ENCODE measurements at regions not wholly inside any gene's neighbourhood (a gene's known extent, or its start where the extent isn't known, plus 50 kb on each side); places are given as distances from the start of the nearest gene placed in this dataset.

DNA sequence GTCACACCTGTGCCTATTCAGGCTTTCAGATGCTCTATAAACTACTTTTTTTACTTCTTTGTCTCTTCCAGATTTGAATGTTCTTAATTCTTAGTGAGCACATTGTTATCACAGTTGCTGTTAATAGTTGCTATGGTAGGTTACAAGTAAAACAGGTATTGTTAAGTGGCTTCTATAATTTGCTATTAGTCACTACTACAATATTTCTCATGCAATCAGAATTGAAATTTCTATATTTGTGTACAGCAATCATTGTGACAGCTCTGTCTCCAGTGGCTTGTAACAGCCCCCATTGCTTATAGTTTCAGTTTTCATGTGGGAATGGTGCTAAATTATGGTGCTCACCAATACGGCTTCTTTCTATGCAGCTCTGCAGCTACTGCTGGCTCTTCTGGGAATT is 318.4 kb upstream of the GOLIM4 start:
- no peak for DNase-seq (ENCODE audit: low read depth)
- Histone ChIP-seq H3K36me3 (ENCODE audit: control insufficient read depth, insufficient read depth, low read length) (no peaks in the 10 kb centered on the region), H3K4me3 (ENCODE audit: low read depth, low read length) (no peak overlapping the region), H3K27me3 (ENCODE audit: control insufficient read depth, insufficient read depth, low read length) (no peaks in the 10 kb centered on the region)
- no peak for TF ChIP-seq CTCF (IDR thresholded peaks at IDR 0.05; ENCODE audit: insufficient read depth, low read depth, low read length)
- CTCF ChIA-PET: no interaction called here
- POLR2A ChIA-PET: no interaction called here

DNA sequence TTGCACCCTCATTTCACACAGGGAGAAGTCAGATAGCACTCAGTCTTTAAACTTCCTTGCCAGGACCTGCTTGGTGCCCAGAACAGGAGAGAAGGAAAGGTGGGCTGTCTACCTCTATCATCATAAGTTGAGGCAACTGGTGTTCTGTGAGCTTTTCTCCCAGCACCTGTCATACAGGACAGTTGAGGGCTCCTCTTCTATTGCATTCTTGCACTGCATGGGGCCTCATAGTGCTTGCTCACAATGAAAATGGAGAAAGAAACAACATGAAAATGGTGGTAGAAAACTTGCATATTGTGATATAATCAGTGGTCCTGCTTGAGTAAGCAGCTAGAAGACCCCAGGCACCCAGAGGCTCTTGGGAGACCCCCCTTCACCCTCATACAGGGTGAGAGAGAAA is 311.7 kb upstream of the GOLIM4 start:
- ChIA-PET CTCF (no interaction called here), POLR2A (no interaction called here)
- no peaks in the 10 kb centered on the region for H3K27me3 ChIP-seq (ENCODE audit: control insufficient read depth, insufficient read depth, low read length)
- DNase-seq (ENCODE audit: low read depth): no peak
- H3K4me3 ChIP-seq (ENCODE audit: low read depth, low read length): no peak overlapping the region
- no peak for TF ChIP-seq CTCF (IDR thresholded peaks at IDR 0.05; ENCODE audit: insufficient read depth, low read depth, low read length)
- no peaks in the 10 kb centered on the region for H3K36me3 ChIP-seq (ENCODE audit: control insufficient read depth, insufficient read depth, low read length)

DNA sequence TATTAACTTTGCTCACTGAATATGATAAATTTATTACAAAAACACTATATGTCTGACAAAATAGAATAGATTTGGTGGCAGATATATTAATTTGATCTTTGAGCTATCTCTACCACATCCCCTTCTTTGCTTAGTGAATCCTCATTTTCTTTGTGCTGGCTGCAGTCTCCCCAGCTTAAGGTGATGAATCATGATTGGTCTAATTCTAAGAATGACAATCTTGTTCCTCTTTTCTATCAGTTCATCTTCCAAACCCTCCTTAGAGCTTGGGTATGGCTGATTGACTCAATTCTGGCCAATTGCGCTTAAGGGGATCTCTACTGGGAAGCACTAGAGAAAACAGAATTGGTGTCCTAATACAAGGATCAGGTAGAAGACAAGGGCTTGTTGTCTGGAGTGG is 309.6 kb upstream of the GOLIM4 start:
- no peak for TF ChIP-seq CTCF (IDR thresholded peaks at IDR 0.05; ENCODE audit: insufficient read depth, low read depth, low read length)
- no peaks in the 10 kb centered on the region for H3K36me3 ChIP-seq (ENCODE audit: control insufficient read depth, insufficient read depth, low read length)
- POLR2A ChIA-PET: no interaction called here

GRCh38 chr3:168398371-168399025 is 302.8 kb upstream of the GOLIM4 start:
- DNase-seq (ENCODE audit: low read depth): peak; percentile 20
- POLR2A ChIA-PET: no interaction called here
- CTCF ChIA-PET: no interaction called here
- TF ChIP-seq CTCF (IDR thresholded peaks at IDR 0.05; ENCODE audit: insufficient read depth, low read depth, low read length): no peak
- no peak overlapping the region for H3K4me3 ChIP-seq (ENCODE audit: low read depth, low read length)
- no peaks in the 10 kb centered on the region for H3K36me3 ChIP-seq (ENCODE audit: control insufficient read depth, insufficient read depth, low read length)
- no peaks in the 10 kb centered on the region for H3K27me3 ChIP-seq (ENCODE audit: control insufficient read depth, insufficient read depth, low read length)

More for the DNA sequence above, 309.6 kb upstream of the GOLIM4 start:
- H3K27me3 ChIP-seq (ENCODE audit: control insufficient read depth, insufficient read depth, low read length): no peaks in the 10 kb centered on the region
- no peak for DNase-seq (ENCODE audit: low read depth)
- H3K4me3 ChIP-seq (ENCODE audit: low read depth, low read length): no peak overlapping the region
- CTCF ChIA-PET: interaction anchor here (1.6 kb wide), 1 partner anchor 10 kb away, joined by 4 read pairs; no protein-coding TSS in a partner anchor

- TF ChIP-seq CTCF (IDR thresholded peaks at IDR 0.05; ENCODE audit: insufficient read depth, low read depth, low read length): no peak
- no peak for DNase-seq (ENCODE audit: low read depth)
- H3K36me3 ChIP-seq (ENCODE audit: control insufficient read depth, insufficient read depth, low read length): no peaks in the 10 kb centered on the region
- no peaks in the 10 kb centered on the region for H3K27me3 ChIP-seq (ENCODE audit: control insufficient read depth, insufficient read depth, low read length)
- CTCF ChIA-PET: no interaction called here
- POLR2A ChIA-PET: no interaction called here
- H3K4me3 ChIP-seq (ENCODE audit: low read depth, low read length): no peak overlapping the region
These were observed 301.1 kb upstream of the GOLIM4 start for GRCh38 chr3:168396861-168397260.

Measured in BJ (cell line).